ENCODE measurements at regions not wholly inside any gene's neighbourhood (a gene's known extent, or its start where the extent isn't known, plus 50 kb on each side); places are given as distances from the start of the nearest gene placed in this dataset.

DNA sequence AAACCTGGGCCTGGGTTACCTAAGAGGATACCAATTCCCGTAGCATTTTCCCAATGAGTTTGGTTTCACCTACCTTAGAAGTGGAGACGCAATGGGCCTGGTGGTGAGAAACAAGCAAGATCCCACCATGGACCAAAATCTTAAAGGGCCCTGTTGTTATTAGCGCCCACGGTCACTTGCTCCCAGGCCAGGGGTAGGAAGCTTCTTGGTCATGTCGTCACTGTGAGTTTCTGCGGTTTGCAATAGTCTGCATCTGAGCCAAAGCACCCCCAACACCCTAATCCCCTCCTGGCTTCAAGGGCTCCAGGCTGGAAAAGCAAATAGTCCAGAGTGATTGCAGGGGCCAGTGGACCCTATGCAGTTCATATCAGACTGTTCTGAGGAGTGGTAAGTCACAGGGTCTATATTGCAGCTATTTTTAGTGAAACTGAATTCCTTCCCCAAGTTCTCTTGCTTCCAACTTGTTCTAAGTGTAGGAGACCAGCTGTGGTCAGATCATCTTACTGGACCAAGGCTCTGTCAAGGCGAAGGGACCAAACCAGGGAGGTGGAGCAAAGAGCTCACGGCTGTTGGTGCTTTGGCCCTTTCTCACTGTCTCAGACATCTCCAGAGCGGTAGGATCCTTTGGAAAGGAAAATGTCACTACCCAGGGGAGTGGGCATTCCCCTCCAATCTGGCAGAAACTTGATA, 307.9 kb upstream of the F9 start:
- H3K36me3 ChIP-seq, result no peaks in the 10 kb centered on the region
- H3K9me3 ChIP-seq, result no peaks in the 10 kb centered on the region
- no peaks in the 10 kb centered on the region for H3K27me3 ChIP-seq
- no peak overlapping the region for H3K4me3 ChIP-seq
- no peak for DNase-seq (ENCODE audit: low spot score in 2 of 2)
- TF ChIP-seq, protein P1, sequence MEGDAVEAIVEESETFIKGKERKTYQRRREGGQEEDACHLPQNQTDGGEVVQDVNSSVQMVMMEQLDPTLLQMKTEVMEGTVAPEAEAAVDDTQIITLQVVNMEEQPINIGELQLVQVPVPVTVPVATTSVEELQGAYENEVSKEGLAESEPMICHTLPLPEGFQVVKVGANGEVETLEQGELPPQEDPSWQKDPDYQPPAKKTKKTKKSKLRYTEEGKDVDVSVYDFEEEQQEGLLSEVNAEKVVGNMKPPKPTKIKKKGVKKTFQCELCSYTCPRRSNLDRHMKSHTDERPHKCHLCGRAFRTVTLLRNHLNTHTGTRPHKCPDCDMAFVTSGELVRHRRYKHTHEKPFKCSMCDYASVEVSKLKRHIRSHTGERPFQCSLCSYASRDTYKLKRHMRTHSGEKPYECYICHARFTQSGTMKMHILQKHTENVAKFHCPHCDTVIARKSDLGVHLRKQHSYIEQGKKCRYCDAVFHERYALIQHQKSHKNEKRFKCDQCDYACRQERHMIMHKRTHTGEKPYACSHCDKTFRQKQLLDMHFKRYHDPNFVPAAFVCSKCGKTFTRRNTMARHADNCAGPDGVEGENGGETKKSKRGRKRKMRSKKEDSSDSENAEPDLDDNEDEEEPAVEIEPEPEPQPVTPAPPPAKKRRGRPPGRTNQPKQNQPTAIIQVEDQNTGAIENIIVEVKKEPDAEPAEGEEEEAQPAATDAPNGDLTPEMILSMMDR (IDR thresholded peaks at IDR 0.05), result no peak
- H3K27ac ChIP-seq, result no peak overlapping the region
- no peaks in the 10 kb centered on the region for H3K4me1 ChIP-seq
- intact Hi-C loops (cut with DNase I), result no loop called here

DNA sequence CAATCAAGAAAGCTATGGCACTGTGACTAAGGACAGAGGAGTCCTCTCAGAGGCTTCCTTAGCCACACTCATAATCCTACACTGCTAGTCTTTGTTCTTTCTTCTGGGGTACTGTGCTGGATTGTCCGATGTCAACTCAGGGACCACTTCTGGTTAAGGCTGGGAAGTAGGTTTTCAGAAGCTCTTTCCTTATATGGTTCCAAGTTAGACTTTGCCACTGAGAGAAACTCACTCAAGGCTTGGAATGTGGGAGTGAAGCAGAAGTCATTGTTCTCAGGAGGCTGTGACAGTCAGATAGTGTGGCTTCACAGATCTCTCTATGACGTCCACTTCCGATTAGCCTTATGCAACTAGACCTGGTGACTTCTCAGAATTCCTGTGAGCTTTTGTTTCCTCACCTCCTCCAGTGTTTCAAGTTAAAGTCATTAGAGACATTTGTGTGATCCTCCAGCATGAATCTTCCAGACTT, 317.3 kb upstream of the F9 start:
- no peaks in the 10 kb centered on the region for H3K4me1 ChIP-seq
- no peak overlapping the region for H3K4me3 ChIP-seq
- TF ChIP-seq, protein P1 (IDR thresholded peaks at IDR 0.05), result no peak
- no peaks in the 10 kb centered on the region for H3K36me3 ChIP-seq
- no peaks in the 10 kb centered on the region for H3K27me3 ChIP-seq
- H3K9me3 ChIP-seq, result no peaks in the 10 kb centered on the region
- intact Hi-C loops (cut with DNase I), result no loop called here
- no peak for DNase-seq (ENCODE audit: low spot score in 2 of 2)
- H3K27ac ChIP-seq, result no peak overlapping the region

DNA sequence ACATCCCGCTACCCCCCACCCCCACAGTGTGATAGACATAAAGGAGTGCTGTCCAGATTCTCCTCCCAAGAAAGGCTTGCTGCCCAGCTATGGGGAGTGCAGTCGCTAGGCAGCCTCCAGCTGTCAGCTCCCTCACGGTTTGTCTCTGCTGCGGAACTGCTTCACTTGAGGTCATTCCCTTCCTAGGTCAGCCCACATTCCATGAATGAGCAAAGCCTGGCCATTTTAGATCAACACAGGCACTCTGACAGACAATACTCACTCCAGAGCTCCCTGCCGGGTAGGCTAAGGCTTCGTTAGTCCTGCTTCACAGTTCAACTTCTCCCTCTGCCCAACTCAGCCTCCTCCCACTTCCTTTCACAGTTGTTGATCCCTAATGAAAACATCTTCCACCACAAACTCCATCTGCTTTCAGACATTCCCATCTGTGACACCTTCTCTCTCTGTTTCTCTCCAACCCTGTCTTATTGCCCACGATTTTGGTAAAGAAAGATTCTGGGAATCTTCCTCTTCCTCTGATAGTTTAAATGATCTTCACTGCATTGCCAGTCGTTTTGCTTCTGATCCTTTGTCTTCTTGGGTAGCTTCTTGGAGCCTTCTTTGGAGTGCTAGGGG, 318.9 kb upstream of the F9 start:
- Histone ChIP-seq H3K9me3 (no peaks in the 10 kb centered on the region), H3K4me1 (no peaks in the 10 kb centered on the region), H3K4me3 (no peak overlapping the region), H3K27me3 (no peaks in the 10 kb centered on the region), H3K36me3 (no peaks in the 10 kb centered on the region), H3K27ac (no peak overlapping the region)
- no peak for DNase-seq (ENCODE audit: low spot score in 2 of 2)
- TF ChIP-seq, protein P1 (IDR thresholded peaks at IDR 0.05), result no peak
- intact Hi-C loops (cut with DNase I), result no loop called here

DNA sequence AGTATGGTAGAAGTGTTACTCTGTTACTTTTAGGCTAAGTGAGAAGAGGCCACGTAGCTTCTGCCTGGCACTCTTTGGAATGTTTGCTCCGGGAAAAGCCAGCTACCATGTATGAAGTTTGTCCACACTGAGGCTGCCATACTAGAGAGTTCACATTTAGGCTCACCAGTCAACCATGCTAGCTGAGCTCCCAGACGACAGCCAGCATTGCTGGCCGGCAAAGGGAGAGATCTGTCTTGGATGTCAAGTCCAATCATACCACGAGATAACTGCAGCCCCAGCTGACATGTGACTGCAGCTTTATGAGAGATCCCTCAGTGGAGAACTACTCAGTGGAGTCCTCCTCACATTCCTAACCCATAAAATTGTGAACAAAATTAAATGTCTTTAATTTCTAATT, 321.2 kb upstream of the F9 start:
- Histone ChIP-seq H3K4me3 (no peak overlapping the region), H3K27ac (no peak overlapping the region), H3K4me1 (no peaks in the 10 kb centered on the region), H3K36me3 (no peaks in the 10 kb centered on the region), H3K27me3 (no peaks in the 10 kb centered on the region), H3K9me3 (no peaks in the 10 kb centered on the region)
- DNase-seq (ENCODE audit: low spot score in 2 of 2), result no peak
- TF ChIP-seq, protein P1 (IDR thresholded peaks at IDR 0.05), result no peak
- intact Hi-C loops (cut with DNase I), result no loop called here

DNA sequence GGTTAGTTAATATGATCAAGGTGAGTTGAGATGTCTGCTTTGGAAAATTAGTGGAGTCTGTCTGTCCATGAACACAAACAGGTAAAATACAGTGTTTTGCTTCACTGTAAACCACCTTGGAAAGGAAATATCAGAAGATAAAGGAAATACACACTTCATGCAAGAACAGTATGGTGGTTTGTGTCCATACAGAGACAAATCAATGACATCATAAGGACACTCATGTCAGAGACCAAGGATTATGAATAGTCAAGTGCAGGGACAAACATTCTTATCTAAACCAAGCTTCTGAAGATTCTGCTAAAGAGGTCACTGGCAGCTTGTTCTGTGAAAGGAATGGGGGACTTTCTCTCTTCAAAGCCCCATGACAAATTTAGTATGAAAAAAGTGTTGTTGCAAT, 322.9 kb upstream of the F9 start:
- Histone ChIP-seq H3K4me3 (no peak overlapping the region), H3K36me3 (no peaks in the 10 kb centered on the region), H3K27ac (no peak overlapping the region), H3K9me3 (no peaks in the 10 kb centered on the region), H3K27me3 (no peaks in the 10 kb centered on the region), H3K4me1 (no peaks in the 10 kb centered on the region)
- TF ChIP-seq, protein P1 (IDR thresholded peaks at IDR 0.05), result no peak
- DNase-seq (ENCODE audit: low spot score in 2 of 2), result no peak
- intact Hi-C loops (cut with DNase I), result no loop called here
